ENCODE measurements at regions not wholly inside any gene's neighbourhood (a gene's known extent, or its start where the extent isn't known, plus 50 kb on each side); places are given as distances from the start of the nearest gene placed in this dataset.

GRCh38 chr4:8793571-8794160 lies 78.0 kb downstream of the HMX1 start:
- intact Hi-C loops (cut with micrococcal nuclease; ENCODE audit: unreplicated experiment) = no loop called here
- no peak for DNase-seq (ENCODE audit: low spot score)
- no peak overlapping the region for H3K4me3 ChIP-seq (ENCODE audit: low read depth, low read length, poor library complexity, severe bottlenecking)
- peaks cover 10% of the 10 kb centered on the region for H3K27me3 ChIP-seq (replicated peaks; ENCODE audit: insufficient read depth, low read depth, low read length, poor library complexity)
- no peak overlapping the region for H3K27ac ChIP-seq (ENCODE audit: low read depth, low read length, poor library complexity, severe bottlenecking)
- ChIA-PET POLR2A (ENCODE audit: low non-redundant PET) (no interaction called here), CTCF (no interaction called here)
- no peaks in the 10 kb centered on the region for H3K36me3 ChIP-seq (ENCODE audit: insufficient read depth, low read length, poor library complexity, severe bottlenecking)
- BruUV-seq (replicated peaks) = no TSS peak
- no peaks in the 10 kb centered on the region for H3K4me1 ChIP-seq (ENCODE audit: insufficient read depth, low read length, poor library complexity, severe bottlenecking)
- H3K9me3 ChIP-seq (ENCODE audit: low read depth, low read length, poor library complexity, severe bottlenecking) = no peaks in the 10 kb centered on the region
- TF ChIP-seq, protein P1, sequence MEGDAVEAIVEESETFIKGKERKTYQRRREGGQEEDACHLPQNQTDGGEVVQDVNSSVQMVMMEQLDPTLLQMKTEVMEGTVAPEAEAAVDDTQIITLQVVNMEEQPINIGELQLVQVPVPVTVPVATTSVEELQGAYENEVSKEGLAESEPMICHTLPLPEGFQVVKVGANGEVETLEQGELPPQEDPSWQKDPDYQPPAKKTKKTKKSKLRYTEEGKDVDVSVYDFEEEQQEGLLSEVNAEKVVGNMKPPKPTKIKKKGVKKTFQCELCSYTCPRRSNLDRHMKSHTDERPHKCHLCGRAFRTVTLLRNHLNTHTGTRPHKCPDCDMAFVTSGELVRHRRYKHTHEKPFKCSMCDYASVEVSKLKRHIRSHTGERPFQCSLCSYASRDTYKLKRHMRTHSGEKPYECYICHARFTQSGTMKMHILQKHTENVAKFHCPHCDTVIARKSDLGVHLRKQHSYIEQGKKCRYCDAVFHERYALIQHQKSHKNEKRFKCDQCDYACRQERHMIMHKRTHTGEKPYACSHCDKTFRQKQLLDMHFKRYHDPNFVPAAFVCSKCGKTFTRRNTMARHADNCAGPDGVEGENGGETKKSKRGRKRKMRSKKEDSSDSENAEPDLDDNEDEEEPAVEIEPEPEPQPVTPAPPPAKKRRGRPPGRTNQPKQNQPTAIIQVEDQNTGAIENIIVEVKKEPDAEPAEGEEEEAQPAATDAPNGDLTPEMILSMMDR (conservative IDR thresholded peaks at IDR 0.05; ENCODE audit: low read depth, low read length) = no peak
- no peak for TF ChIP-seq EZH2 (IDR thresholded peaks at IDR 0.05; ENCODE audit: borderline replicate concordance, low read depth, low read length, poor library complexity, severe bottlenecking)

DNA sequence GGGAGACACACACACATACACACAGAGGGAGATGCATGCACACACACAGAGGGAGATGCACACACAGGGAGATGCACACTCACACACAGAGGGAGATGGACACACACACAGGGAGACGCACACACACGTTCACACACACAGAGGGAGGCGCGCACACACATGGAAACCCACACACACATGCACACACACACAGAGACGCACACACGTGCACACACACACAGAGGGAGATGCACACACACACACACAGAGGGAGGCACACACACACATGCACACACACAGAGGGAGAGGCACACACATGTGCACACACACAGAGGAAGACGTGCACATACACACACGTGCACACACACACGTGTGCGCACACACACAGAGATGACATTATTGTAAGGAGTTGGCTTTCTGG lies 79.1 kb downstream of the HMX1 start:
- Histone ChIP-seq H3K4me1 (ENCODE audit: insufficient read depth, low read length, poor library complexity, severe bottlenecking) (no peaks in the 10 kb centered on the region), H3K4me3 (ENCODE audit: low read depth, low read length, poor library complexity, severe bottlenecking) (no peak overlapping the region), H3K27ac (ENCODE audit: low read depth, low read length, poor library complexity, severe bottlenecking) (no peak overlapping the region), H3K27me3 (replicated peaks; ENCODE audit: insufficient read depth, low read depth, low read length, poor library complexity) (peaks cover 10% of the 10 kb centered on the region), H3K36me3 (ENCODE audit: insufficient read depth, low read length, poor library complexity, severe bottlenecking) (no peaks in the 10 kb centered on the region), H3K9me3 (ENCODE audit: low read depth, low read length, poor library complexity, severe bottlenecking) (no peaks in the 10 kb centered on the region)
- no peak for TF ChIP-seq EZH2 (IDR thresholded peaks at IDR 0.05; ENCODE audit: borderline replicate concordance, low read depth, low read length, poor library complexity, severe bottlenecking)
- TF ChIP-seq, protein P1 (conservative IDR thresholded peaks at IDR 0.05; ENCODE audit: low read depth, low read length) = no peak
- ChIA-PET CTCF (no interaction called here), POLR2A (ENCODE audit: low non-redundant PET) (no interaction called here)
- intact Hi-C loops (cut with micrococcal nuclease; ENCODE audit: unreplicated experiment) = no loop called here
- DNase-seq (ENCODE audit: low spot score) = no peak
- no TSS peak for BruUV-seq (replicated peaks)

- no peak for DNase-seq (ENCODE audit: low spot score)
- TF ChIP-seq, protein P1 (conservative IDR thresholded peaks at IDR 0.05; ENCODE audit: low read depth, low read length) = no peak
- no peak for TF ChIP-seq EZH2 (IDR thresholded peaks at IDR 0.05; ENCODE audit: borderline replicate concordance, low read depth, low read length, poor library complexity, severe bottlenecking)
- POLR2A ChIA-PET (ENCODE audit: low non-redundant PET) = no interaction called here
These were observed 80.0 kb downstream of the HMX1 start for GRCh38 chr4:8791609-8792008.

More at GRCh38 chr4:8791609-8792008, 80.0 kb downstream of the HMX1 start:
- Histone ChIP-seq H3K4me1 (ENCODE audit: insufficient read depth, low read length, poor library complexity, severe bottlenecking) (no peaks in the 10 kb centered on the region), H3K27ac (ENCODE audit: low read depth, low read length, poor library complexity, severe bottlenecking) (no peak overlapping the region), H3K36me3 (ENCODE audit: insufficient read depth, low read length, poor library complexity, severe bottlenecking) (no peaks in the 10 kb centered on the region), H3K9me3 (ENCODE audit: low read depth, low read length, poor library complexity, severe bottlenecking) (no peaks in the 10 kb centered on the region), H3K4me3 (ENCODE audit: low read depth, low read length, poor library complexity, severe bottlenecking) (no peak overlapping the region), H3K27me3 (replicated peaks; ENCODE audit: insufficient read depth, low read depth, low read length, poor library complexity) (peaks cover 15% of the 10 kb centered on the region)
- CTCF ChIA-PET = no interaction called here
- intact Hi-C loops (cut with micrococcal nuclease; ENCODE audit: unreplicated experiment) = no loop called here
- BruUV-seq (replicated peaks) = no TSS peak

All from A673 (cell line).